Ovary (tissue), 3 donors: ENCODE measurements at regions not wholly inside any gene's neighbourhood (a gene's known extent, or its start where the extent isn't known, plus 50 kb on each side); places are given as distances from the start of the nearest gene placed in this dataset.

Source experiments
- CTCF ChIP-seq, 3 donors: fragments of 450-650 bp in 2 of 3; fragments of 200-600 bp in 1 of 3; IDR thresholded peaks; one replicate each; pipeline versions ENCODE4 v1.5.1 to v1.8.0; 2016 to 2022; ENCODE audit warnings: antibody characterized with exemption in 3 of 3, mild to moderate bottlenecking in 1 of 3
- POLR2A ChIP-seq: fragments of 450-650 bp; IDR thresholded peaks from one replicate; pipeline ENCODE4 v1.6.1; 2017; ENCODE audit warnings: antibody characterized with exemption, mild to moderate bottlenecking, moderate library complexity
- donor health status: DM: no; HTN: no; CAD: no.

- TF ChIP-seq CTCF (IDR thresholded peaks at IDR 0.05) (no peak), POLR2A (no peak)
These were observed 496.7 kb downstream of the C6orf118 start for GRCh38 chr6:164812706-164813105.
